LNCAP (cell line): ENCODE measurements at regions not wholly inside any gene's neighbourhood (a gene's known extent, or its start where the extent isn't known, plus 50 kb on each side); places are given as distances from the start of the nearest gene placed in this dataset.

Experiments used
- TF ChIP-seq, protein P1 (sequence below): fragments of 450-650 bp; IDR thresholded peaks from 2 replicates; pipeline ENCODE4 v1.5.1; 2017; ENCODE audit warnings: mild to moderate bottlenecking

GRCh38 chr4:83692028-83692427, 156.1 kb downstream of the GPAT3 start:
- TF ChIP-seq, protein P1, sequence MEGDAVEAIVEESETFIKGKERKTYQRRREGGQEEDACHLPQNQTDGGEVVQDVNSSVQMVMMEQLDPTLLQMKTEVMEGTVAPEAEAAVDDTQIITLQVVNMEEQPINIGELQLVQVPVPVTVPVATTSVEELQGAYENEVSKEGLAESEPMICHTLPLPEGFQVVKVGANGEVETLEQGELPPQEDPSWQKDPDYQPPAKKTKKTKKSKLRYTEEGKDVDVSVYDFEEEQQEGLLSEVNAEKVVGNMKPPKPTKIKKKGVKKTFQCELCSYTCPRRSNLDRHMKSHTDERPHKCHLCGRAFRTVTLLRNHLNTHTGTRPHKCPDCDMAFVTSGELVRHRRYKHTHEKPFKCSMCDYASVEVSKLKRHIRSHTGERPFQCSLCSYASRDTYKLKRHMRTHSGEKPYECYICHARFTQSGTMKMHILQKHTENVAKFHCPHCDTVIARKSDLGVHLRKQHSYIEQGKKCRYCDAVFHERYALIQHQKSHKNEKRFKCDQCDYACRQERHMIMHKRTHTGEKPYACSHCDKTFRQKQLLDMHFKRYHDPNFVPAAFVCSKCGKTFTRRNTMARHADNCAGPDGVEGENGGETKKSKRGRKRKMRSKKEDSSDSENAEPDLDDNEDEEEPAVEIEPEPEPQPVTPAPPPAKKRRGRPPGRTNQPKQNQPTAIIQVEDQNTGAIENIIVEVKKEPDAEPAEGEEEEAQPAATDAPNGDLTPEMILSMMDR, result no peak

DNA sequence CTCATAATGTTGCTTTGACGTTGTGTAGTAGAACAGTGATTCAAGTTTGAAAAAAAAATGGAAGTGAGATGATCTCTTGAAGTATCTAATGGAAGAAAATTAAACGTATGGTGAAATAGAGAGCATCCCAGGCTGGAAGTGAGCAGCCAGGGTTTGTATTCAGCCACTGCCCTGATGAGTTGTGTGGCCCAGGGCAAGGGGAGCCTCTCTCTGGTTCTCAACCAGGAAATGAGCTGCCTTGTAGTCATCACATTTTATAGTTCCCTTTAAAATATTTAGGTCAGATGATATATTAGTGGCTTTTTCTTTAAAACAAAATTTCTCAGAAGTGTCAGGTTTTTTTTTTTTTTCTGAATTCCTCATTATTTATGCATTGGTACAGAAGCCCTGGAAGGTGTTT, 150.3 kb downstream of the GPAT3 start:
- TF ChIP-seq, protein P1, result no peak

DNA sequence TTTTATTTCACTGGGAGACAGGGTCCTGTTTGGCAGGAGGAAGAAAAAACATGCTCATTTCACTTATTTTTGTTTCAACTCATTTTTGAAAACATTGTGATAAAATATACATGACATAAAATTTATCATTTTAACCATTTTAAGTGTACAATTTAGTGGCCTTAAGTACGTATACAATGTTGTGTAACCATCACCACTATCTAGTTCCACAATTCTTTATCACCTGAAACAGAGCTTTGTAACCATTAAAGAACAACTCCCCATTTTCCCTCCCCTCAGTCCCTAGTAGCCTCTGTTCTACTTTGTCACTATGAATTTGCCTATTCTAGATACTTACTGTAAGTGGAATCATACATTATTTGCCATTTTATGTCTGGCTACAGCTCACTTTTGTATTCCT, 143.8 kb downstream of the GPAT3 start:
- TF ChIP-seq, protein P1, result no peak

DNA sequence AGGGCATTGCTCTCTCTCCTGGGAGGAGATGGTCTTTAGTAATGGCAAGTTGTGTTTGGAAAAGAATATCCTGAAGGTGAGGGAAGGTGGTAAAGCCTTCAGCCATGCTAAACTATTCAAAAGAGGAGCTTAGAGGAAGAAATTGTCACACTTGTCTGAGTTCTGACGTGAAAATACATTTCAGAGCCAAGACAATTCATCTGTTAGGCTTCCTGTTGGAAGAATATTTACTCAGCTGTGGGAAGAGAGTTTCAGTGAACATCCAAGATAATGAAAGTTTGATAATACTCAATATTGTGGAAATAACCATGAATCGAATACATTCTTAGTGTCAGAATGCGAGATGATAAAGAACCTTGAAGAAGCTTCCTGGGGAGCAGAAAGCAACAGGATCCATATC, 143.3 kb downstream of the GPAT3 start:
- TF ChIP-seq, protein P1, result no peak

DNA sequence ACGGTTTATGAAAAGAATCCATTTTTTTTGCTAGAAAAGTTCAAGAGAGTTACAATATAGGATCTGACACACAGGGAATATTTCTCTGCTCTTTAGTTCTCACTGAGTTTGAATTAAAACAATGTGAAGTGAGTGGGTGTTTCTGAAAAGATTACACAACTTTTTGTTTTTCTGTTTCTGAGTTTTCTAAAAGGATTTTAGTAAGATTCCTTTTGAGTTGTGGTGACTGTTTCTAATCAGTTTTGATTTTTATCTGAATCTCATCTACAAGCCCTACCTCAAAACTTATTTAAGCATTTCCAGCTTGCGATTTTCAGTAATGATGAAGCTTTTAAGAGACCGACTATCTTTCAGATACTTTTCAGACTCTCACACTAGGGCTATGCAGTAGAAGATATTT, 141.7 kb downstream of the GPAT3 start:
- TF ChIP-seq, protein P1, result no peak

DNA sequence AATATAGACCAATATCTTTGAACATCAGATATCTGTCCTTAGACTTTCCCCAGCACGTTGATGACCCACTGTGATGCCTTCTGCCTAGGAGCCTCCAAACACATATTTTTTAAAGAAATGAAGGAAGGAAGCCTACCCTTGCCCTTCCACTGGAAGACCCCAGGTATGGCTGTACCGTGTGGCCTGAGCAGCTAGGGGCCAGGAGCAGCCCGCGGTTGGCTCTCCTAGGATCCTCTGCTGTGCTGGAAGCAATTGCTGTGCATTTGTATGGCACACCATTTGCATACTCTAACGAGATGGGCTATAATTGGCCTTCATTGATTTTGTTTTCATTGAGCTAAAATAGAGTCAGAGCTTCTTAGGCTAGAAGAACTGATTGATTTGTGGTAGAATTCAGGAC, 128.8 kb downstream of the GPAT3 start:
- TF ChIP-seq, protein P1, result no peak

GRCh38 chr4:83664071-83664470, 128.2 kb downstream of the GPAT3 start:
- TF ChIP-seq, protein P1, result no peak

GRCh38 chr4:83662204-83662603, 126.3 kb downstream of the GPAT3 start:
- TF ChIP-seq, protein P1, result no peak
